Activated CD8-positive, alpha-beta memory T cell treated with anti-CD3 and anti-CD28 coated beads, Interleukin-2, amount 50 U/mL, for 1 hour (primary cell): ENCODE measurements at regions not wholly inside any gene's neighbourhood (a gene's known extent, or its start where the extent isn't known, plus 50 kb on each side); places are given as distances from the start of the nearest gene placed in this dataset.

ENCODE experiments used
- DNase-seq: peaks from one replicate; pipeline ENCODE4 v3.0.0-alpha.2; 2020; ENCODE audit errors: extremely low read depth

GRCh38 chrX:76228499-76228898, 55.6 kb downstream of the PBDC1 start:
- DNase-seq: no peak

DNA sequence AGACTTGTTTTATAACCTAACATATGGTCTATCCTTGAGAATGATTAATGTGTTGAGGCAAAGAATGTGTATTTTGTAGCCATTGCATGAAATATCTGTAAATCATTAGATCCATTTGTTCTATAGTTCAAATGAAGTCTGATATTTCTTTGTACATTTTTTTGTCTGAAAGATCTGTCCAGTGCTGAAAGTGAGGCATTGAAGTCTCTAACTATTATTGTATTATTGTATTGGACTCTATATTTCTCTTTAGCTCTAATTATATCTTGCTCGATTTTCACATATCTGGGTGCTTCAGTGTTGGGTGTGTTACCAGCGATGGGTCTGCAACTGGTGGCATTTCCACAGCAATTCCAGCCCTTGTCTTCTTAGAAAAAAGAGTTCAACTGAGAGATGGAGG, 76.0 kb downstream of the PBDC1 start:
- no peak for DNase-seq

- peak; percentile 8 for DNase-seq
Measured at GRCh38 chrX:76253432-76253831, 80.6 kb downstream of the PBDC1 start.

GRCh38 chrX:76279007-76279406, 106.1 kb downstream of the PBDC1 start:
- no peak for DNase-seq
